CD4-positive, CD25-positive, alpha-beta regulatory T cell (primary cell): ENCODE measurements at regions not wholly inside any gene's neighbourhood (a gene's known extent, or its start where the extent isn't known, plus 50 kb on each side); places are given as distances from the start of the nearest gene placed in this dataset.
A peak's percentile ranks its signal among the peaks of the same experiment; 100 is the strongest.
"Not testable (repeated sequence)": the region's sequence is repeated elsewhere in the genome, so short reads cannot be mapped to it uniquely, and the experiment has no call there.

ENCODE experiments used
- ATAC-seq, 2 donors: fragments of 150-1000 bp; cut with Tn5 transposase; one replicate each; pipeline ENCODE4 v1.10.0; 2021; ENCODE audit warnings: low read depth in 2 of 2, moderate number of reproducible peaks in 2 of 2, moderate library complexity in 1 of 2
- DNase-seq, 3 donors: peaks; one replicate each; pipeline versions ENCODE4 v3.0.0 to v3.0.0-alpha.2; 2012 to 2022; ENCODE audit warnings: mixed read lengths in 1 of 3
- H3K27ac ChIP-seq: one replicate; pipeline ENCODE4 v1.7.0; 2013; ENCODE audit warnings: mild to moderate bottlenecking, low read length; ENCODE audit not compliant: insufficient read depth, poor library complexity, severe bottlenecking
- H3K27me3 ChIP-seq: one replicate; pipeline ENCODE4 v1.7.0; 2013; ENCODE audit warnings: low read length; ENCODE audit not compliant: control insufficient read depth, insufficient read depth
- H3K36me3 ChIP-seq: one replicate; pipeline ENCODE4 v1.7.0; 2013; ENCODE audit warnings: mild to moderate bottlenecking, low read length, moderate library complexity; ENCODE audit not compliant: control insufficient read depth, insufficient read depth
- H3K4me1 ChIP-seq: 2 replicates; pipeline ENCODE4 v1.7.0; 2013; ENCODE audit warnings: mild to moderate bottlenecking, low read length; ENCODE audit not compliant: insufficient read depth, control insufficient read depth, poor library complexity, severe bottlenecking
- H3K4me3 ChIP-seq: one replicate; pipeline ENCODE4 v1.7.0; 2013; ENCODE audit warnings: low read depth, mild to moderate bottlenecking, low read length, moderate library complexity
- H3K9me3 ChIP-seq, 2 experiments: 1 replicate in 1 of 2; 2 replicates in 1 of 2; pipeline ENCODE4 v1.7.0; 2013; ENCODE audit warnings: low read length in 2 of 2, mild to moderate bottlenecking in 1 of 2, moderate library complexity in 1 of 2; ENCODE audit not compliant: control insufficient read depth in 2 of 2
- H3K27ac Mint-ChIP-seq, 3 donors: one replicate each; pipeline ENCODE4 v1.8.0; 2020 to 2022; ENCODE audit warnings: mild to moderate bottlenecking in 3 of 3, mixed read lengths in 3 of 3, moderate library complexity in 2 of 3
- H3K27me3 Mint-ChIP-seq: one replicate; pipeline ENCODE4 v1.8.0; 2022; ENCODE audit warnings: mild to moderate bottlenecking, mixed read lengths
- H3K36me3 Mint-ChIP-seq: one replicate; pipeline ENCODE4 v1.8.0; 2020; ENCODE audit warnings: mixed read lengths
- H3K4me1 Mint-ChIP-seq, 4 donors: one replicate each; pipeline ENCODE4 v1.8.0; 2020 to 2022; ENCODE audit warnings: mixed read lengths in 4 of 4, mild to moderate bottlenecking in 1 of 4
- H3K4me3 Mint-ChIP-seq, 4 donors: one replicate each; pipeline ENCODE4 v1.8.0; 2020 to 2022; ENCODE audit warnings: mild to moderate bottlenecking in 4 of 4, mixed read lengths in 4 of 4, moderate library complexity in 3 of 4
- H3K9me3 Mint-ChIP-seq, 7 donors: one replicate each; pipeline ENCODE4 v1.8.0; 2020 to 2022; ENCODE audit warnings: mixed read lengths in 7 of 7, mild to moderate bottlenecking in 3 of 7, moderate library complexity in 2 of 7

GRCh38 chr3:145492456-145492855, 668.5 kb downstream of the PLOD2 start:
- no peak overlapping the region for H3K4me3 Mint-ChIP-seq
- no peaks in the 10 kb centered on the region for H3K27me3 Mint-ChIP-seq

GRCh38 chr3:145517416-145517815, 643.6 kb downstream of the PLOD2 start:
- not testable (repeated sequence) for H3K27ac Mint-ChIP-seq, H3K36me3 ChIP-seq, H3K9me3 Mint-ChIP-seq, H3K4me3 Mint-ChIP-seq, H3K4me1 Mint-ChIP-seq, H3K9me3 ChIP-seq, H3K27me3 ChIP-seq, H3K36me3 Mint-ChIP-seq, H3K27me3 Mint-ChIP-seq, H3K4me1 ChIP-seq, H3K4me3 ChIP-seq, DNase-seq, ATAC-seq, H3K27ac ChIP-seq

More at GRCh38 chr3:145492456-145492855, 668.5 kb downstream of the PLOD2 start:
- H3K9me3 ChIP-seq, result peaks cover 0 to 2% of the 10 kb centered on the region in 2 experiments
- no peak overlapping the region for H3K27ac ChIP-seq
- H3K4me1 ChIP-seq, result no peaks in the 10 kb centered on the region
- H3K4me3 ChIP-seq, result no peak overlapping the region
- no peaks in the 10 kb centered on the region for H3K4me1 Mint-ChIP-seq
- H3K36me3 Mint-ChIP-seq, result no peaks in the 10 kb centered on the region
- H3K27ac Mint-ChIP-seq, result peak overlapping the region in 1 of 3 donors; percentile 39
- no peaks in the 10 kb centered on the region for H3K27me3 ChIP-seq
- no peaks in the 10 kb centered on the region for H3K36me3 ChIP-seq
- ATAC-seq (no peak), DNase-seq (no peak)
- H3K9me3 Mint-ChIP-seq, result peaks cover 0 to 9% (median 2%) of the 10 kb centered on the region in 7 donors

- H3K4me3 Mint-ChIP-seq, result no peak overlapping the region
Observed at GRCh38 chr3:145518639-145519038, 642.3 kb downstream of the PLOD2 start.

GRCh38 chr3:145519398-145520047, 641.5 kb downstream of the PLOD2 start:
- H3K9me3 Mint-ChIP-seq, result peaks cover 0 to 9% (median 2%) of the 10 kb centered on the region in 7 donors
- H3K9me3 ChIP-seq, result no peaks in the 10 kb centered on the region
- H3K36me3 ChIP-seq, result no peaks in the 10 kb centered on the region
- ATAC-seq, result no peak
- no peaks in the 10 kb centered on the region for H3K36me3 Mint-ChIP-seq
- no peak overlapping the region for H3K4me3 Mint-ChIP-seq
- H3K27me3 ChIP-seq, result no peaks in the 10 kb centered on the region
- H3K4me3 ChIP-seq, result no peak overlapping the region
- no peaks in the 10 kb centered on the region for H3K4me1 Mint-ChIP-seq
- no peak overlapping the region for H3K27ac ChIP-seq
- no peaks in the 10 kb centered on the region for H3K27me3 Mint-ChIP-seq
- no peak overlapping the region for H3K27ac Mint-ChIP-seq
- no peak for DNase-seq
- no peaks in the 10 kb centered on the region for H3K4me1 ChIP-seq

More at GRCh38 chr3:145518639-145519038, 642.3 kb downstream of the PLOD2 start:
- DNase-seq (no peak), ATAC-seq (no peak)
- H3K4me1 Mint-ChIP-seq, result no peaks in the 10 kb centered on the region
- Histone ChIP-seq H3K36me3 (no peaks in the 10 kb centered on the region), H3K27me3 (no peaks in the 10 kb centered on the region), H3K9me3 (no peaks in the 10 kb centered on the region), H3K4me3 (no peak overlapping the region), H3K27ac (no peak overlapping the region), H3K4me1 (no peaks in the 10 kb centered on the region)
- no peak overlapping the region for H3K27ac Mint-ChIP-seq
- no peaks in the 10 kb centered on the region for H3K36me3 Mint-ChIP-seq
- H3K27me3 Mint-ChIP-seq, result no peaks in the 10 kb centered on the region
- H3K9me3 Mint-ChIP-seq, result peaks cover 0 to 9% (median 3%) of the 10 kb centered on the region in 7 donors

- Histone ChIP-seq H3K9me3 (peaks cover 0 to 2% of the 10 kb centered on the region in 2 experiments), H3K4me1 (no peaks in the 10 kb centered on the region), H3K27me3 (no peaks in the 10 kb centered on the region), H3K27ac (no peak overlapping the region), H3K36me3 (no peaks in the 10 kb centered on the region), H3K4me3 (no peak overlapping the region)
- ATAC-seq (no peak), DNase-seq (no peak)
- Mint-ChIP-seq H3K9me3 (peaks cover 0 to 8% (median 5%) of the 10 kb centered on the region in 7 donors), H3K4me1 (no peaks in the 10 kb centered on the region), H3K36me3 (no peaks in the 10 kb centered on the region), H3K27me3 (no peaks in the 10 kb centered on the region), H3K27ac (no peak overlapping the region), H3K4me3 (no peak overlapping the region)
Observed at GRCh38 chr3:145522179-145522578, 638.8 kb downstream of the PLOD2 start.

- no peak overlapping the region for H3K4me3 ChIP-seq
- no peaks in the 10 kb centered on the region for H3K36me3 ChIP-seq
- H3K27ac ChIP-seq, result no peak overlapping the region
- peaks cover 0 to 4% of the 10 kb centered on the region in 2 experiments for H3K9me3 ChIP-seq
- Mint-ChIP-seq H3K27ac (no peak overlapping the region), H3K4me1 (no peaks in the 10 kb centered on the region), H3K27me3 (no peaks in the 10 kb centered on the region), H3K36me3 (no peaks in the 10 kb centered on the region), H3K4me3 (no peak overlapping the region), H3K9me3 (peaks cover 0 to 8% (median 5%) of the 10 kb centered on the region in 7 donors)
- DNase-seq, result no peak
- H3K4me1 ChIP-seq, result no peaks in the 10 kb centered on the region
- no peaks in the 10 kb centered on the region for H3K27me3 ChIP-seq
- no peak for ATAC-seq
Observed at GRCh38 chr3:145522893-145523651, 637.9 kb downstream of the PLOD2 start.

- no peaks in the 10 kb centered on the region for H3K36me3 Mint-ChIP-seq
- DNase-seq (no peak), ATAC-seq (no peak)
Observed at GRCh38 chr3:145531548-145531947, 629.4 kb downstream of the PLOD2 start.

More at GRCh38 chr3:145531548-145531947, 629.4 kb downstream of the PLOD2 start:
- H3K9me3 ChIP-seq, result peaks cover 0 to 4% of the 10 kb centered on the region in 2 experiments
- H3K27me3 Mint-ChIP-seq, result no peaks in the 10 kb centered on the region
- H3K4me1 ChIP-seq, result no peaks in the 10 kb centered on the region
- H3K9me3 Mint-ChIP-seq, result peaks cover 0 to 14% (median 2%) of the 10 kb centered on the region in 7 donors
- H3K4me3 ChIP-seq, result no peak overlapping the region
- H3K27me3 ChIP-seq, result no peaks in the 10 kb centered on the region
- no peak overlapping the region for H3K27ac Mint-ChIP-seq
- no peaks in the 10 kb centered on the region for H3K4me1 Mint-ChIP-seq
- H3K36me3 ChIP-seq, result no peaks in the 10 kb centered on the region
- H3K4me3 Mint-ChIP-seq, result no peak overlapping the region
- no peak overlapping the region for H3K27ac ChIP-seq
